Prostate gland (tissue), 2 donors: ENCODE measurements at regions not wholly inside any gene's neighbourhood (a gene's known extent, or its start where the extent isn't known, plus 50 kb on each side); places are given as distances from the start of the nearest gene placed in this dataset.

ENCODE experiments used
- DNase-seq: peaks from one replicate; pipeline ENCODE4 v3.0.0-alpha.2; 2019; ENCODE audit warnings: low spot score
- H3K27ac ChIP-seq, 2 donors: fragments of 200-600 bp; sonication (generic); 2 replicates each; pipeline ENCODE4 v1.5.1; 2017 to 2019
- H3K27me3 ChIP-seq: fragments of 200-600 bp; sonication (generic); replicated peaks from 2 replicates; pipeline ENCODE4 v1.5.1; 2019; ENCODE audit not compliant: insufficient read depth
- H3K36me3 ChIP-seq, 2 donors: fragments of 200-600 bp; sonication (generic); 1 replicate in 1 of 2; 2 replicates in 1 of 2; pipeline versions ENCODE4 v1.5.1 to v1.8.1; 2017 to 2019
- H3K4me1 ChIP-seq: fragments of 200-600 bp; sonication (generic); replicated peaks from 2 replicates; pipeline ENCODE4 v1.5.1; 2019
- H3K4me3 ChIP-seq, 2 donors: fragments of 200-600 bp; sonication (generic); 2 replicates each; pipeline ENCODE4 v1.5.1; 2017 to 2019
- H3K9me3 ChIP-seq: fragments of 200-600 bp; sonication (generic); 2 replicates; pipeline ENCODE4 v1.5.1; 2017
- CTCF ChIP-seq, 4 experiments: fragments of 200-600 bp in 2 of 4; fragments of 450-650 bp in 2 of 4; sonication (generic) in 2 of 4; IDR thresholded peaks; 1 replicate in 3 of 4; 2 replicates in 1 of 4; pipeline ENCODE4 v1.5.1; 2016 to 2019; ENCODE audit warnings: antibody characterized with exemption in 4 of 4, mild to moderate bottlenecking in 2 of 4, moderate library complexity in 2 of 4
- POLR2A ChIP-seq: fragments of 450-650 bp; IDR thresholded peaks from one replicate; pipeline ENCODE4 v1.6.1; 2016; ENCODE audit warnings: antibody characterized with exemption, mild to moderate bottlenecking
- POLR2AphosphoS5 ChIP-seq: sonication (generic); formaldehyde crosslinking; IDR thresholded peaks from one replicate; pipeline ENCODE4 v1.6.1; 2017; ENCODE audit warnings: antibody characterized with exemption
- WGBS: methylation state at CpG from one replicate; pipeline ENCODE4 v1.1.5; 2018; 5-methylcytosine and 5-hydroxymethylcytosine counted together
- intact Hi-C: fragments of 100-400 bp; cut with DNase I; formaldehyde crosslinking; loops from one replicate; pipeline ENCODE4 v1.14.2; 2022

GRCh38 chr11:70526116-70527045 is 128.1 kb downstream of the CTTN start:
- Histone ChIP-seq H3K36me3 (no peaks in the 10 kb centered on the region), H3K4me1 (no peaks in the 10 kb centered on the region), H3K27ac (no peak overlapping the region), H3K27me3 (no peaks in the 10 kb centered on the region), H3K4me3 (no peak overlapping the region), H3K9me3 (no peaks in the 10 kb centered on the region)
- intact Hi-C loops, result no loop called here
- TF ChIP-seq CTCF (IDR thresholded peaks at IDR 0.05), result no peak
- no peak for TF ChIP-seq POLR2AphosphoS5
- no peak for TF ChIP-seq POLR2A
- DNase-seq, result no peak
- WGBS, result 83% methylated on average over 24 of the region's 24 CpGs

GRCh38 chr11:70527046-70527395 is 128.7 kb downstream of the CTTN start:
- no peak for DNase-seq
- no peak overlapping the region for H3K27ac ChIP-seq
- WGBS, result 83% methylated on average over 7 of the region's 7 CpGs
- H3K4me1 ChIP-seq, result no peaks in the 10 kb centered on the region
- no peaks in the 10 kb centered on the region for H3K9me3 ChIP-seq
- intact Hi-C loops, result no loop called here
- TF ChIP-seq POLR2AphosphoS5 (no peak), CTCF (IDR thresholded peaks at IDR 0.05) (no peak), POLR2A (no peak)
- H3K36me3 ChIP-seq, result no peaks in the 10 kb centered on the region
- no peaks in the 10 kb centered on the region for H3K27me3 ChIP-seq
- no peak overlapping the region for H3K4me3 ChIP-seq

- H3K27me3 ChIP-seq, result no peaks in the 10 kb centered on the region
- no peak for TF ChIP-seq POLR2AphosphoS5
- no peak for TF ChIP-seq CTCF (IDR thresholded peaks at IDR 0.05)
- TF ChIP-seq POLR2A, result no peak
- no peak for DNase-seq
- H3K4me1 ChIP-seq, result no peaks in the 10 kb centered on the region
- H3K9me3 ChIP-seq, result no peaks in the 10 kb centered on the region
- H3K27ac ChIP-seq, result no peak overlapping the region
- intact Hi-C loops, result no loop called here
- WGBS, result 87% methylated on average over 10 of the region's 10 CpGs
- H3K4me3 ChIP-seq, result no peak overlapping the region
- H3K36me3 ChIP-seq, result no peaks in the 10 kb centered on the region
Observed at GRCh38 chr11:70527429-70528045, 129.2 kb downstream of the CTTN start.

GRCh38 chr11:70528046-70528793 is 129.9 kb downstream of the CTTN start:
- H3K4me1 ChIP-seq, result no peaks in the 10 kb centered on the region
- no peak overlapping the region for H3K4me3 ChIP-seq
- TF ChIP-seq POLR2A (no peak), CTCF (IDR thresholded peaks at IDR 0.05) (no peak), POLR2AphosphoS5 (no peak)
- H3K9me3 ChIP-seq, result no peaks in the 10 kb centered on the region
- DNase-seq, result no peak
- intact Hi-C loops, result no loop called here
- H3K27ac ChIP-seq, result no peak overlapping the region
- WGBS, result 81% methylated on average over 25 of the region's 33 CpGs
- no peaks in the 10 kb centered on the region for H3K36me3 ChIP-seq
- H3K27me3 ChIP-seq, result no peaks in the 10 kb centered on the region
